GM23248 (cell line): ENCODE measurements at regions not wholly inside any gene's neighbourhood (a gene's known extent, or its start where the extent isn't known, plus 50 kb on each side); places are given as distances from the start of the nearest gene placed in this dataset.

Source experiments
- EZH2 ChIP-seq: fragments of 200-600 bp; sonication (generic); IDR thresholded peaks from 2 replicates; pipeline ENCODE4 v1.6.1; 2018; ENCODE audit warnings: antibody characterized with exemption, mild to moderate bottlenecking; ENCODE audit not compliant: insufficient read depth, poor library complexity, severe bottlenecking
- EZH2phosphoT487 ChIP-seq: fragments of 200-600 bp; sonication (generic); IDR thresholded peaks from 2 replicates; pipeline ENCODE4 v1.6.1; 2018; ENCODE audit warnings: antibody characterized with exemption, moderate library complexity, mild to moderate bottlenecking, low read depth; ENCODE audit not compliant: insufficient read depth

- no peak for TF ChIP-seq EZH2
- TF ChIP-seq EZH2phosphoT487, result no peak
These were observed 147.5 kb downstream of the NDFIP2 start for GRCh38 chr13:79628463-79628862.
